HG02884 (cell line): ENCODE measurements at regions not wholly inside any gene's neighbourhood (a gene's known extent, or its start where the extent isn't known, plus 50 kb on each side); places are given as distances from the start of the nearest gene placed in this dataset.

Experiments
- ATAC-seq: cut with Tn5 transposase; IDR thresholded peaks from one replicate; pipeline ENCODE4 v1.9.1; 2021; ENCODE audit warnings: mild to moderate bottlenecking, moderate library complexity; ENCODE audit not compliant: unreplicated experiment

DNA sequence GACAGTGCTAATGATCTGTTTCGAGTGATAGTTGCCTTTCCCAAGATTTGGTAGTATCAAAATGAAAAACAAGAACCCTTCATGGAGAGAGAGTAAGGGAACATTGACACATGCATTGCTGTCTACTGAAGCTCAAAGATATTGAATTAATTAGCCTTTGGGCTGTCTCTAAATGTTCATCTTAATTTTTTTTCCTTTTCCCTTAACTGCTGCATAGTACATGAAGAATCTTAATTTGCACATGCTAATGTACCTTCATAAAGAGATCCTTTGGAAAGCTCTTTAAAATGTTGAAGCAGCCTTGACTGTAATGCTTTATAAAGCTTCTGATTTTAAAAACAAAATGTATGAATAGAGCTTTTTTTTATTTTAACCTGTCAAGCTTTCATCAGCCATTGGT is 452.2 kb downstream of the TUSC7 start:
- ATAC-seq, result no peak

DNA sequence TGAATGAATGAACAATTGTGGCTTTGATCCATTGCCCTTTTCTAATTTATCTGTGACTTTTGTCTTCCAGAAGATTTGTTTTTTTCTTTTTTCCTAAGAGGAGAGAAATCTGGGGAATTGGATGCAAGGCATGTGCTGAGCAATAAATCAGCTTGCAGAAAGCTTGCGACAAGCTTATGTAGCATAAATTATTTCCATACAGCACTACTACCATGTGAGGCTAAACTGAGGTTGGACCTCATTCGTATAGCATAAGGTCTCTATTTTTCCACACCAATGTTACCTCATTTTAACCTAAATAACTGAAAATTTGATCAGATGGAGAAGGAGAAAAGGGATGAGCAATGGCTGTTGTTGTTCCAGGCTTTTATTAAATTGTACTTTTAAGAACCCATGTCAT is 455.6 kb downstream of the TUSC7 start:
- ATAC-seq, result no peak

DNA sequence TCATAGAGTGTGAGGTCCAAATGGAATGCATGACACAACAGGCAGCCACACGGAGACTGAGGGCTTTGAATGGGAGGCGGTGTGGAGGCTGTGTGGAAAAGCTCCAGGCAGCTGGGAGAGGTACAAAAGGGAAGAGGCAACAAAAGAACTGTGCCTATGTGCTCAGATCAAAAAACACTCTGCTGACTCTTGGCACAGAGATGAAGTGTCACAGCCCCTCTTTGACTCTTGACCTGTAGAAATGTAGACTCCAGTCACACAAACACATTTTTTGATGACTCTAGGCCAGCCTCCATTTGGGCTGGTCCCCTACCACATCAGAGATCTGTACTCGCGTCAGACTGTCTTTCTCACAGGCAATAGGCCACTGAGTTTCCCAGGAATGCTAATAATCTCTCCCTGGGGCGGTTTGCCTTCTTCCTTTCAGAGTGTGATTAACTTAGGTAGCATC is 456.0 kb downstream of the TUSC7 start:
- no peak for ATAC-seq

DNA sequence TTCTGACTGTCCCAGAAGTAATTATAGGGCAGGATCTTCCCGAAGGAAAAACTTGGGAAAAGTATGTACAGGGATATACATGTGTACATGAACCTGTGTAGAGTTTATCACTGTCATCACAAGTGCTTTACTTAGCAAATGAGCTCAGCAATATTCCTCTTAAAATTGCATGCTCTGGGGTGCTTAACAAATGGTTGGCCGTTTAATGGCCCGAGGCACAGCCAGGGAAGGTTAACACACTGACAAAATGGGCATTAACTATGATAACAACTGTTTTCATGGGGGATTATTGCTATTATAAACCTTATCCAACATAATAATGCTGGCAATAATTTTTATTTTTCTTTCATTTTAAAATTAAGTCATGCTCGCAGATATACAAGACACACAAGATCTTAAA is 459.3 kb downstream of the TUSC7 start:
- no peak for ATAC-seq

DNA sequence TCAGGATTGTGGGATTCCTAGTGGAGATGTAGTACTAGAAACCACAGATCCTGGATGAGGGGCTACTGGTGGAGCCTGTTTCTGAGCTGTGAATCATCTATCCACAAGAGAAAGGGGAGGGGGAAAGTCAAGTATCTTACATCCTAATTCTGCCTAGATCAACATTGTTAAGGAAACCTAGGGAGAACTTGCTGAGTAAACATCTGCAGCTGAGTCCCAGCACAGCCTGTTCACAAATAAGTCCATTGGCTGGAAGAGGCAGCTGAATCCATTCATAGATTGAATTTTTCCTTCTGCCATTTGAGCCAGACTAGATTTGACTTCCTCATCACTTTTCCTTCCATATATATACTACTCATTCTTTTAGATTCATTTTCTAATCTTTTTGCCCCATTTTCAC is 460.5 kb downstream of the TUSC7 start:
- no peak for ATAC-seq

DNA sequence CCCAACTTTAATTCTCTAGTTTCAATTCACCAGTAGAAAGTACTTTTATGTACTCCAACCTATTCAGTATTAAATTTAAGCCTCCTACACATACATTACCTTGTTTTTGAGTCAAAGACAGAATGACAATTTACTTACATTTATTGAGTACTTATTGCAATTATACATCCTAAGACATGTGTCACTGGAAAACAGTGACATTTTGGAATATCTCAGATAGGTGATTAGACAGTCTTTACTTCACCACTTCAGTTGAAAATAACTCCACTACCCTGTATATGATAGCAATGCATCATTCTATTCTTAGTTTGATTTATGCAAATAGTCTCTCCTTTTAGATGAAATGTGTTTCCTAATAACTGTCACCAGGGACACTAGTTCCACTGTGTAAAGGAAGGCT is 461.5 kb downstream of the TUSC7 start:
- no peak for ATAC-seq

DNA sequence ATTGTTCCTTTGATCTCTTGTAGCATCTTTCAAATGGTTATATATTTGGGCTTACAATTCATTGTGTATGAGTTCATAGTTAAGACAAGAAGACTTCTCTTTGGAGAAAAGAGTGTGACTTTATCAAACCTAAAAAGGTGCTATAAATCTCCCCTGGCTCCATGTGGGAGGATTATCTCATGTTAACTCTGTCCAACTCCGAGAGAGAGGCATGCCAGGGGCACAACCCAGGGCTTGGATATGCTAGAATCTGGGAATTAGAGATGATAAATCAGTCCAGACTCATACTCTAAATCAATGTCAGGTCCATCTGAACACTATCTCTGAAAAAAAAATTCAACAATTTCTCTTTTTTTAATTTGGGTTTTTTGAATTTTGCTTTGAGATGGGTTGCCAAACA is 462.8 kb downstream of the TUSC7 start:
- ATAC-seq, result no peak

DNA sequence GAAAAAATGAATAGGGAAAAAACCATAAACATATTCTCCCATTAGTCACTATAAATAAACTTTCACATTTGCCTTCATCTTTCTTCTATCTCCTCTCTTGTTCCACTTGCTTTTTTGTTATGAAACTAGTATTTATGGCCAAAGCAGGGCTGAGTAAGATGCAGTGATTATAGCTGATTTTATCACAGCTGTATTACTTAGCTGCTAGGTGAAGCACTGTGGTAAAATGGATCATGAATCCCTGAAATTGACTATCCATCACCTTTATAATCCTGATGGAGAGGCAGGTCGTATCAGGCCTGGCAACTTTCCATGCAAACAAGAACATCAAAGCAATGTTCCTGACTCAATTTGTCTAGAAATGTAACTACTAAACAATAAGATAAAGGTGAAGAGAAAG is 471.6 kb downstream of the TUSC7 start:
- ATAC-seq, result no peak

DNA sequence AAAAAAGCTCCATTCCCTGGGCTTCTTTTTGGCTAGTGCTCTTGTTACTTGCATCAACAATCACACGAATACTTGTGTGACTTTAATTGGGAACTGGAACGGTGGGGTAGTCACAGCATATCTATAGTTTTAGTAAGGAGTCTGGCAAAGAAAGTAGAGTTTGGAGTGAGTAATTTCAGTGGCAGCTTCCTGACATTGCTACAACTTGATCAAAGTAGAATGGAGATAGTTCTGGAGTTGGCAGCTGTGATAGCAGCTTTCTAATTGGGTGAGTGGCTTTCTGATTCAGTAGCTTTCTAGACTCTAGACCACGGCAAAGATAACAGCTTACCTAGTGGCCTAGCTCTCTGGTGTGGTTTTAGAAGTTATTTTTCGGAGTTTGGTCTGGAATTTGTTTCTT is 475.0 kb downstream of the TUSC7 start:
- no peak for ATAC-seq

DNA sequence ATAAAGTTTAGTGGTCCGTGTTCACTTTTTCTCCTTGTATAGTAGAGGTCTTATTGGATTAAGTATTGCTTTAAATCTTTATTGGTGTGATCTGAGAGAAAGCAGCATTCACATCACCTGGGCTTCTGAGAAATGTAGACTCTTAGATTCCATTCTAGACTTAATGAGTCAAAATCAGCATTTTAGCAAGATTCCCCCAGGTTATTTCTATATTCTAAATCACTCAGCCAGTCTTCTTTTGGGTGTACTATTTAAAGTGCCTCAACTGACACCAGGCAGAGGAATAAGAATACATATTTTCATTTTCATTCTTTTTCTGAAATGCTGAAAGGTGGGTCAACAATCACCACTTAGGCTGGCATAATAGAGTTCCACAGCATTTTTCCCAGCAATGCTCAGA is 481.7 kb downstream of the TUSC7 start:
- no peak for ATAC-seq

DNA sequence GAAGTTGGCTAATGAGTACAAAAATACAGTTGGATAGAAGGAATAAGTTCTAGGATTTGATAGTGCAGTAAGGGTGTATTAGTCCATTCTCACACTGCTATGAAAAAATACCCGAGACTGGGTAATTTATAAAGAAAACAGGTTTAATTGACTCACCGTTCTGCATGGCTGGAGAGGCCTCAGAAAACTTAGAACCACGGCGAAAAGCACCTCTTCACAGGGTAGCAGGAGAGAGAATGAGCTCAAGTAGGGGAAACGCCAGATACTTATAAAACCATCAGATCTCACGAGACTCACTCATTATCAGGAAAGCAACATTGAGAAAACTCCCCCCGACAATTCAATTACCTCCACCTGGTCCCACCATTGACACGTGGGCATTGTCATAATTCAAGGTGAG is 483.3 kb downstream of the TUSC7 start:
- ATAC-seq, result no peak

DNA sequence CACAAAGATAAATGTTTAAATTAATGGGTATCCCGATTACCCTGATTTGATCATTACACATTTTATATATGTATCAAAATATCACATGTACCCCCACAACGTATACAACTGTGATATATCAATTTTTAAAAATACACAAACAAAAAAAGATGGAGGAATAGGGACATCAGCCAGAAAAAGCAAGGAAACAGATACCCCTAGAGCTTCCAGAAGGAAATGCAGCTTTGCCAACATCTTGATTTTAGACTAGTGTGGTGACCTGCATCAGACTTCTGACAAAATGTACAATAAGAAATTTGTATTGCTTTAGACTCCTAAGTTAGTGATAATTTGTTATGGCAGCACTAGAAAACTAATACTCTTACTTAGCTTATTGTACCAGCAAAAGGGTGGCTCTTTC is 483.8 kb downstream of the TUSC7 start:
- no peak for ATAC-seq

DNA sequence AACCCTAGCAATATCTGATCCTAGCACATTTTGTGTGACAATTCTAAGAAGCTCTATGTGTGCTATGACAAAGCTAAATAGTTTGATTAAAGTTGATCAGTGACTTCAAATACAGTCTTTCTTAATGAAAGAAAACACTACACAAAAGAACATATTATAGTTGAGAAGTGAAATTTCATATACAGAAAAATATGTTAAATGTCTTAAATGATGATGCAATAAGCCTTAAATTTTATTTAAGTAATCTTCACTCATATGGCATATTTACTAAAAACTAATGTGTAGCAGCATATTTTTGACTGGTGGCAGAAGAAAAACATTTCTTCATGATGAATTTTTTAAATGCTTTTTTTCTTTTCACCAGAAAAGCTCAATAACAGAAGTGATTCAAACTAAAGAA is 485.5 kb downstream of the TUSC7 start:
- no peak for ATAC-seq

DNA sequence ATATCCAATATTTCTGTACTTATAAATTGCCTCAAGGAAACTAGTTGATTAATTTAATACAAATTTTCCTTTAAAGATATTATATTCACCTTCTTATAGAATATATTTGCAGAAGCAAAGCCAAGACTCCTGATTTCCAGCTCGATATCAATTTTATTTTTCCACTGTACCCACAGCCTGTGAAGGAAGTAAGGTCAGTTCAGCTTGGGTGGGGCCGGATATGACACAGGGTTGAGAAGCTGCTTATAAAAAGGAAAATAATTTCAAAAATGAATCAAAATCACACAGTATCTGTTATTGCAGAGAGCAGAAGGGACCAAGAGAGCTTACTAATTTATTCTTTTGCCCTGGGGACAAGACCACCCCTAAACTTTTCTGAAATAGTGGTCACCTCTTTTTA is 491.4 kb downstream of the TUSC7 start:
- ATAC-seq, result no peak

DNA sequence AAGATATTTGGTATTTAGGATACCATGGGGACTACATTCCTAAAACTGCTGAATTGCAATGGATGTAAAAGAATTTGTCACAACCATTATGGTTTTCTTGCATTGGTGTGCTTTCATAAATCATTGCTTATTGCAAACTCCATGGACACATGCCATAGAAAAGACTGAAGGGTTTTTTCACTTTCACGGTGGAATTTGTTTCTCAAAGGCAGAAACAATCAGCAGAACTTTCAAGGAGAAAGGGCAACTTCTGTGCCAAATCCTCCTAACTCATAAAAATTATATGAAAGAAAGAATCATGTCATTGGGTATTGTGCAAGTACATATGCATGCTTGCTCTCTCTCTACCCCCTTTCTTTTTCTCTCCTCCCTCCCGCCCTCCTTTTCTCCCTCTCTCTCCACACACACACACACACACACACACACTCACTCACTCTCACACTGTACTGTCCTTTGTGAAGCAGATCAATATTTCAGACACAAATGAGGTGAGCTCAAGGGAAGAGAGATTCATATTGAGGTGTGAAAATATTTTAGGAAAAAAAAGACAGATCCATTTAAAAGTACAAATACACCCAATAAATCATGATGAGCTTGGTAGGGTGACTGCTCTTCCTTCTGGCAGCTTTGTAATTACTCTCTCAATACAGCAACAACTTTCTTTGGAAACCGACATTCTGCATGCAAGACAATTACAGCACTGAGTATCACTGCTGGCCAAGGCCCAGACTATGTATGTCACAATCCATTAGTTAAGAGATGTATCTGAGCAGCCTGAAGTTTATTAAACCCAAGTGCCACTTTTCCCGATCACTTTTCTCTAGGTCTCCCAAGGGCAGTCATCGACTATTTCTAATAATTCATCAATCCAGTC is 492.6 kb downstream of the TUSC7 start:
- ATAC-seq, result no peak

DNA sequence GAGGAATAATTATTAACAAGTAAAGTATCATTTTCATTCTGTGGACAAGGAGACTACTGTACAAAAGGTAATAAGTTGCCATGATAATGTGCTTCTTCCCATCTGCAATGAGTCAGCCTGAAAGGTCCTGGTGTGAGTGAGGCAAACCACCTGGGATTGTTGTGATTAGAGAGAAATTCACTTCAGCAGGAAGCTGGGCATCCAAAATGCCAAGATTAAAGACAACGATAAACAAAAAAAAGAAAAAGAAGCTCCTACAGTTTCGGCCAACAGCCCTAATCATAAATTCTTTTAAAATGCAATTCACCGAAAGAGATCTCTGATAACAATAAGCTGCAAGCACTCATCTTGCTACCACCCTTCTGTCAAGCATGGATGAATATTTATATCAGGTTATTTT is 507.8 kb downstream of the TUSC7 start:
- ATAC-seq, result no peak

DNA sequence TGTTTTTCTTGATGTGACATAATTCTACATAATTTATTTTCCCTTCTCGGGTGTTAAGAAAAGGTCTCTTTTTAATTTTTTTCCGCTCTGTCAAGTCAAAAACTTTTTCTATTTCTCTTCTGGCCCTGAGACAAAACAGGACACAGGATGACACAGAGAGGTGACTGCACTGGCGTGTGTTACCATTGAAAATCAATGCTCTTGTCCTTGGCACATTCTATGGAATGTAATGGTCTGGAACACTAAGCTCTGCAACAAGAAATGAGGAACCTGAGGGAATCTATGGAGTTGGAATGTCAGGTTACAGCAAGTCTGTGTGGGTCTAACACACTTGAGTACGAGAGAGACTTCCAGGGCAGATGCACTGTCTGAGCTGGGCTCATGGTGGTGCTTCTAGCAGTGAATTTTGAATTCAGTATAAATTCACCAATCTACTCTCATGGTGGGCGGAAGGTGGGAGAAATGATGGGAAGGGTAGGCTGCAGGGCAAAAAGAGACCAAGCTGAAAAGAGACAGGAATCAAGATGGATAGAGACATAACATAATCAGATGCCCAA is 508.3 kb downstream of the TUSC7 start:
- ATAC-seq, result no peak

DNA sequence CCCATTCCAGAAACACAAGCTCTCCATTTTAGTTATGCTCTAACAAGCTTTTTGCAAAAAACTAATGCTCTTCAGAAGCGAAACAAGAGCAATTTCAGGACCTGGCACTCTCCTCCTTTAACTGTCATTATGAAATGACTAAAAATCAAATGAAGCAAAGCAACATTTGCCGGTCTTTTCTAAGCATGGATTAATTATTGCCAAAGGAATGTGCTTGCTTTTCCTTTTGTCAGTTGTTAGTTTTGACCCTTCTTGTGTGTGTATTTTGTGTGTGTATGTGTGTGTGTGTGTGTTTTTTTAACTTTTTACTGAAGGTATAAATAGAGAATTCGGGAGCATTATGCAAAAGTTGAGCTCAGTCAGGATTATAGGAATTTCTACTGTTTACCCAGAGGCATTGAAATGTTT is 509.1 kb downstream of the TUSC7 start:
- ATAC-seq, result no peak

DNA sequence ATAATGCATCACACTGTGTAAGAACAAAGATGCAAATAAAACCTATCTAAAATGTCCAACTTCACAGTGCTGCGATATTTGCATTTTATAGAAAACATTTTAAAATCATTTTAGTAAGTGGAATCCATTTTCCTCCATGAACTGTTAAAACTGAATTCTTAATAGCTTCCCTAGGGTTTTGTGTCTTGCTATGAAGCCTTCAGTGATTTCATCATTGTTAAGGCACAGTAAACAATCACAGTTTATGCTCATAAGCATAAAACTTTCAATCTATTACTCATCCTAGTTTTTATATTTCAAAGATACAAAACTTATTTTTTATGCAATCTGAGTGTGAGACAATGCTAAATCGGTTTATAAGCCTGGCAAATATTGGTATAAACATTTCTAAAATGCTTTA is 509.7 kb downstream of the TUSC7 start:
- no peak for ATAC-seq

DNA sequence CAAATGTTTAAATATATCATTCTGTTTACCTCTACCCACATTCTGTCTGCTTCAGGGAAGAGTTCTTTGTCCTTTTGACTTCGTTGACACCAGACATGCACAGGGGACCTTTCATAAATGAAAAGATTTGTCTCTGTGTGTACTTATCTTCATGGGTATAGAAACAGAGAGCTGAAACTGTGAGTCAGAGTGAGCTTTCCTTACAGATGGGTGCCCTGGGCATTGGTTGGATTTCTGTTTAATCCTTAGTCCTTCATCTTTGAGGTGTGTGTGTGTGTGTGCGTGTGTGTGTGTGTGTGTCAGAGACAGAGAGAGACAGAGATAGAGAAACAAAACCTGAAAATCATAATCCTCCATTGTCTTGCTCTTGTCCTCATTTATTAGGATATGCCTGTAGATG is 517.4 kb downstream of the TUSC7 start:
- no peak for ATAC-seq

DNA sequence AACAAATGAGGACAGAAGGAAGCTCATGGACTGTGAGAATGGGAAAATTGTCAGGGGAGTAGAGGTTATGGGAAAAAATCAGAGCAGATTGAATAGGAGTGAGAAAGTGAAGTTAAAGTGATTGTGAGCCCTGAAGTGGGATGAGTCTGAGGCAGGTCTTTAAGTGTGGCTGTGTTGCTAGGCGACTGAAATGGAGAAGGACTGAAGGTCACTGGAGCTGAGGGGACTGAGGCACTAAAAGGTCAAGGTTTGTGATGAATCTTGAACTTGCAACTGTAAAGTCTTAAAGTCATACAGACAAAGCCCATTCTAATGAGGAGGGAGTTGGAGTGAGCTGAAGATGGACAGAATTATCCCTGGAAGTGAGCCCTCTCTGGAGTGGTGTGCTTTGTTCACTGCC is 518.9 kb downstream of the TUSC7 start:
- ATAC-seq, result no peak

DNA sequence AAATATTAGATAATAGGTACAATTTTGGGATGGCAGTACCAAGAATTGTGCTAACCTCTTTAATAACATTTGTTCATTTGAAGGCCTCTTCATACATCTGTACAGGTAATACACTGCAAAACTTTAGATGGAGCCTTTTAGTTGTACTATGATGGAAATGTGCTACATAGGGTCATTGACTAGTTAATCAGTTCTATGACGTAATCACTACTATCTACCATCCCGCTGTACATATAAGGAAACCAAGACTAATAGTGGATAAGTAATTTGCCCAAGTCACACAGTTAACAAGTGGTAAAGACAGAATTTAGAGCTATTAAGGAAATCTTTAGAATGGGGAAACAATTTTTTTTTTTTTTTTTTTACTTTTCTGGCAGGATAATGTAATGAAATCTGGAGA is 521.3 kb downstream of the TUSC7 start:
- no peak for ATAC-seq

DNA sequence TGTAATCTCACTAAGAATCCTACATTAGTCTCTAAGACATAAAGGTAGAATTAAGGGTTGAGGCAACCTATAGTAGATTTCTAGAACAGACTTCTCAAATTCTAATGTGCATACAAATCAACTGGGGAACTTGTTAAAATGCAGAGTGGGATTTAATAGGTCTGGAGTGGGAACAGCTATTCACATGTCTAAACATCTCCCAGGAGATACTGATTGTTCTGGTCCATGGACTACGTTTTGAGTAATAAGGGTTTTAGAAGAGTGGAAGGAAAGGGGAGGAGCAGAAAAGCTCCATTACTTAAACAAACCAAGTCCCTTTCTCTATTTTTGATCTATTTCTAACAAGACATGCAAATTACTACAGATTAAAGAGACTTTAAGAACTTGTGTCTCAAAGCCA is 524.8 kb downstream of the TUSC7 start:
- ATAC-seq, result no peak
